Suppressor macrophage (primary cell): ENCODE measurements at regions not wholly inside any gene's neighbourhood (a gene's known extent, or its start where the extent isn't known, plus 50 kb on each side); places are given as distances from the start of the nearest gene placed in this dataset.

ENCODE experiments used
- DNase-seq, 4 experiments: peaks; one replicate each; pipeline ENCODE4 v3.0.0-alpha.2; 2020 to 2022

DNA sequence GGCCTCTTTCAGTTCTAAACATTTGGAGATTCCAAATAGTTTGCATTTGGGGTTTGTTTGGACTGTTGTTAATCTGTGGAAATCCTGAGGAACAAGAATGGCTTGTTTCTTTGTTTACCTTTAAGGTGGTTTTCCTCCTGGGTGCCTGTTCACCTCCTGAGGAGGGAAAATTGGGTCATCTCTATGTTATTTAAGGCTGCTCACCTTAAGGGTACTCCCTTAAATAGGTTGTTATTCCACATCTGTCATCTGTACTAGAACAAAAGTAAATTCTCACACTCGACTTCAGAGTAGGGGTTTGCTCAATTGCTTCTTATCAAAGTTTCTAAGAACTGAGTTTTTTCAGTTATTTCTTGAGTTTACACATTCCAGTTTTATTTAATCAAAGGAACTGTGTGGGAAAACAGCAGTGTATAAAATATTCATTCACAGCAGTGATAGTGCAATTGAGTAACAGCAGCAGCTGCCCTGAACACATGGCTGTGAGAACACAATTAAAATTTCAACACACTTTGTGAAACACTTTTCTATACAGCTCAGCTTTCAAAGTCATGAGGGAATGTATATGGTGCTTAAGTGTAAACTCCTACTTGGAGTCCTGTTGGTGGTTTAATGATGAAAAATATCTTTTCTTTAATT lies 238.5 kb upstream of the PGRMC2 start:
- peak; percentile 50 to 80 (median 64) for DNase-seq

DNA sequence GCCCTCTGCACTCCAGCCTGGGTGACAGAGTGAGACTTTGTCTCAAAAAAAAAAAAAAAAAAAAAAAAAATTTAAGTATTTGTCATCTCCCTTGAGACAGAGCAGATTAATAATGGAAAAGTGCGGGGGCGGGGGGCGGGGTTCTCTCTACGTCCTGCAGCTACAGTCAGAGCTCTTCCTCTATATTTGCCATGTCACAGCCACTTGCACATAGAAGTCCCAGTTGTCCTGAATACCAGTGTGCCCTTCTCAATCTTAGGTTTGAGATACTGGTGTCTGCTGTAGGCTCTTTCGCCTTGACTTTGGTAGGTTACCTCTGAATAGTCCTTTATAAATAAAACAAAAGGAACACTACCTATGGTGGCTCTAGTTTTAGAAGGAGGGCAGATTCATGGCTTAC lies 237.8 kb upstream of the PGRMC2 start:
- peak; percentile 67 to 83 (median 72) for DNase-seq

DNA sequence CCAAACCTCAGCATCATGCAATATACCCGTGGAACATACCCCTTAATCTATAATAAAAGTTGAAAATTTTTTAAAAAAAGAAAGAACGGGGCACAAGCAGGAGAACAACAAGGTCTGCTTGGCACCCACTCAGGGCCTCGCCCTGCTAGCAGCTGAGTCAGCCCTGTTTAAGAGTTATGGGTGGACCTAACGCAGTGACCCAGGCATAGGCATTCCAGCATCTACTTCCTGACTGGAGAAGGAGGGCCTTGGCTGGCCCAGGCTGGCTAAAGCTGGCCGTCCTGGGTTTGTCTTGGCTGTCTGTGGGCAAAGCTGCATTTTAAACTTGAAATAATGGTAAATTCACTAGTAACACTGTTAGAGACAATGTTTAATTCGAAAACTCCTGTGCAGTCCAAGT lies 236.7 kb upstream of the PGRMC2 start:
- peak in 1 of 4 experiments; percentile 15 for DNase-seq

DNA sequence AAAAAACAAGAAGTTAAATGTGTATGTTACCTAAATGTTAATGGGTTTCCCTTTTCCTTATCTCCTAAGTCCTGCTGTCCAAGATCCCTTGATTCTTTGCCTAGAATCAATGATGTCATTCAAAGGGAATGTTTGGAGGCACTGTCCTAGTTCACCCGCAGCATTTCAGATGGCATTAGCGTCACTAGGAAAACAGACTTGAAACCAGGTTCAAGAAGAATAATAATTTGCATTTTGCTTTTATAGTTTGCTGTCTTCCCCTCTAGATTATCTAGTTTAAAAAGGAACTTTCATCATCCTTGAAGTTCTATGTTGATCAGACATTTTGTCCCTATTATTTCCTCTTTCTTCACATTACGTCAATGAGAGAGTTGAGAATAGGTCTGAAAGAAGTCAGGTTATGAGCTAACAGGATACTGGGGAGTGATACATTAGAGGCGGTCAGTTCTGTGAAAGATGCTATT lies 234.1 kb upstream of the PGRMC2 start:
- DNase-seq = peak in 2 of 4 experiments; percentile 41 to 72

DNA sequence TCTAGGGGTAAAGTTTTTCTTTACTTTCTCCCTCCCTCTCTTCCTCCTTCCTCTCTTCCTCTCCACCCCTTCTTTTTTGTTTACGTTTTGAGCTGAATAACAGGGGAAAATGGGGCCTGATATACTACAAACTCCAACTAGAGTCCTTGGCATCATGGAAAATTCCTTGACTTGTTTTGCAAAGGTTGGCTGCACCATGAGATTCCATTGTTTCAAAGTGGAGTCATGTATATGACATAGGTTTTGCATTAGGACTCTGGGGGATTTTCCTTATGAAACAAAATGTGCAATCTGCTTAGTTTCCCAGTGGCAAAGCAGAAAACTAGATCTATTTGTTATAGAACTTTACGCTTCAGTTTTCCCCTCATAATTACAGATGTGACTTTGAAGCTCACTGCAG lies 233.5 kb upstream of the PGRMC2 start:
- DNase-seq = no peak

DNA sequence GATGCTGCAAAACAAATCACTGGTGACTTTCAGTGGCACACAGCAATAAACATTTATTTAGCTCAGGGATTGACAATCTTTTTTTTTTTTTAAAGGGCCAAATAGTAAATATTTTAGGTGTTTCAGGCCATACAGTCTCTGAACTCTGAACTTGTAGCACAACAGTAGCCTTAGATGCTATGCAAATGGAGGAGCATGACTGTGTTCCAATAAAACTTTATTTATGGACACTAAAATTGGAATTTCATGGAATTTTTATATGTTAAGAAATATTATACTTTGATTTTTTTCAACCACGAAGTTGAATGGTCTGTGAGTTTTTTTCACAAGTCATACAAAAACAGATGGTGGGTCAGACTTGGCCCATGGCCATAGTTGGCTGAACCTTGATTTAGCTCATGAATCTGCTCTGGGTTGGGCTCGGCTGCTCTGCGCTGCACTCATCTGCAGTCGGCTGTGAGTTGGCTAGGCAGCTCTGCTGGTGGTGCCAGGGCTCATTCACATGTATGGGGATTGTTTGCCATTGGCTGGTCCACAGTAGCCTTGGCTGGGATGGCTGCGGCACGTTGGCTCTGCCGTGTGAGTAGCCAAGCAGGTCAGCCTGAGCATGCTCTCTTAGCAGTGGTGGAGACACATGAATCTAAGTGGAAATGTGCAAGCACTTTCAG lies 231.7 kb upstream of the PGRMC2 start:
- DNase-seq = no peak

DNA sequence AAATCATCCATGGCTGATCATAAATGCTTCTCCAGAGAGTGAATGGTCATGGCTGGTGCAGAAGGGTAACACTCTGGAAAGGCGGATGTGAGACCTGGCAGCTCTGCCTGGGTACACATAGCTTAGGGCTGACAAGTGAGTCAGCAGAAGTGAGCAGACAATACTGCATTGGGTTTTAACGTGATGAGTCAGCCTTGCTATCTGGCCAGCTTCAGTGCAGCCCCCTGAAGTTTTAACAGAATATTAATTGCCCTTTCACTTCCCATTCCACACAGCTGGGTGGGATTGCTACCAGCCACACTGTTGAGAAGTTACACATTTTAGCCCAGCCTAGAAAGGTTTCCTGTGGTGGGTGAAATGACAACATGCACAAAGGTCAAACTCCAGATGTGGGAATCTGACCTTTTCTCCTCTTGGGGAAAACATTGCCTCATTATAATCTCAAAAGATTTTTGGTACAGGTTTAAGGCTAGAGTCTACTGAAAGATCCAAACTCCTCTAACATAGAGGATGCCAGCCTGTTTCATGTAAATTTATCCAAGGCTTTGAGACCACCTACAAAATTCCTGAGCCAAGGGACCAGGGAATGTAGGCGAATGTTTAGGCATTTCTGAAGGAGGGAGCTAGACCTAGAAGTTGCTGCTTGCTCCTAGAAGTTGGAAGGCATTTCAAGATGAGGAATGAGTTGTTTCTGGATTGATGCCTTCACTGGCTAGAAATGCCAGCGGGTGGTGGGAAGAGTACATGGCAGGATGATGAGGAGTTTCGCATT lies 230.3 kb upstream of the PGRMC2 start:
- DNase-seq = peak; percentile 74 to 93 (median 80)

DNA sequence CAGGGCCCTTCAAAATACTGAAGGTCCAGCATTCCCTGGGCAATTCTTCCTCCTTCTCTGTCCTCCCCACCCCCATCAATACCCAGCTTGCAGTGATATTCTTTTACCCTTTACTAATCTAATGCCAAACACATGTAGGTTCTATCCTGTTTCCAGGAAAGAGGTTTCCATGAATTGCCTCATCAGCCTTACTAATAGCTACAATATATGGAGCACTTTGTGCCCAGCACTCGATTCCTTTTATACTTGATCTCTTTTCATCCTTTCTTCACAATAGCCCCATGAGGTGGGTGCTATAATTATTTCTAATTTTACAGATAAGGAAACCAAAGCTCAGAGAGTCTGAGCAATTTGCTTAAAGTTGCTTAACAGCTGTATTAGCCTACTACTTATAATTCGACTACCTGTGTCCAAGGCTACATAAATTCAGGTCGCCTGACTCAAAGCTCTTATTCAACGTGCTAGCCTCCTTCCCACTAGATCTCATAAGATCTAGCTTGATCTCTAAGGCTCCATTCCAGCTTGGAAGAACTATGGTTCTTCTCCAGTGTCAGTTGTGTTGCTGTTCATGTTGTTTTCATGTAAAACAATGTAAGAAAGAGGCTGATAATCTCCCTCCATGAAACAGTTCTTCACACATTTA lies 229.6 kb upstream of the PGRMC2 start:
- no peak for DNase-seq

DNA sequence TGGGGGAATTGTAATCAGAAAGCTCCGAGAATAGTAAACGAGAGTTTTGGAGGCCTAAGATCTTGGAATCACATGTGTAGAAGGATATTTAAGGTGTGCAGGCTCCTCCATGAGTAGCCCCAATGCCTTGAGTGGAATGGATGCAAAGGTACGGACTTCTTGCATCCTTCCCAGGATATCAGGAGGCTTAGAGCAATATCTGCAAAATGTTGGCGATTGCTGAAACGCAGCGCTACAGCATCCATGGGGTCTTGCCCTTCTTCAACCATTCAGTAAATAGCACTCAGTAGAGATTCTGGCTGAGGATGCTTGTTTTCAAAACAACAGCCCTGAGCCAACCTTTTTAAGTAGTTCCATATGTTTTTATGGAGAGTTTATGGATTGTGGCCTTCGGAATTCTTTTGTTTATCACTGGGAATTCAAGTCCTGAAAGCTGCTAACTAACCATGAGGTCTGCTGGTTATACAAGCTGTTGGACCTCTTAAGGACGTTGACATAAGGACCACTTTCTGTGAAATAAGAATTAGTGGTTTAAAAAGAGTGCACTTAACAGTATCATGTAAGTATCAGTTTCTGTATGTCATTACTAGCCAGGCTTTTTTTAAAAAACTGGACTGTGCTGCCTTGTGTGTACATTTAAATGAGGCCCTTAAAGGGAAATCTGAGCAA lies 228.8 kb upstream of the PGRMC2 start:
- no peak for DNase-seq

DNA sequence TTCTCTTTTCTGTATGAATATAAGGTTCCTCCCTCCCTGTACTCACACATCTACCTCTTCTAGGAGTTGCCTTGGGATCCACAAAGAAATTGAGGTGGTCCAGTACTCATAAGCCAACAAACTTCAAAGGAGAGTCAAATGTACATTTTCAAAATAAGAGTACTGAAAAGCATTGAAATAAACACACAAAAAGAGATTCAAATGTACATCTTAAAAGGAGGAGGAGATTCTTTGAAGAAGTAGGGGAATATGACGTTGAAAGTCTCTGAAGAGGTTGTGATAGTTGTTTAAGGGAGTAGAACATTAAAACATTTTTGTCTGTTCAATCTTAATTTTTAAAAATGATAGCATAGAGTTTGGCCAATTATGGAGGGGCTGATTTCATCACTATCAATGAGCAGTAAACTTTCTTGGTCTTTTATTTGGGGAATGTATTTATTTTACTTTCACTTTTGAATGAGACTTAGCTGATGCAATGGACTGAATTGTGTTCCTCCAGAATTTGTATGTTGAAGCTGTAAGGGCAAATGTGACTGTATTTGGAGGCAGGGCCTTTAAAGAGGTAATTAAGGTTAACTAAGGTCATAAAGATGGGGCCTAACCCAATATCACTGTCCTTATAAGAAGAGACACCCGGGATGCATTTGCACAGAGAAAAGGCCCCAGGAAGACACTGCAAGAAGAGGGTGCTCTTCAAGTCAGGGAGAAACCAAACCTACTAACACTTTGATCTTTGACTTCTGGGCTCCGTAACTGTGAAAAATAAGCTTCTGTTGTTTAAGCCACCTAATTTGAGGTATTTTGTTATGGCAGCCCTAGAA lies 226.3 kb upstream of the PGRMC2 start:
- DNase-seq = peak in 2 of 4 experiments; percentile 29 to 35

DNA sequence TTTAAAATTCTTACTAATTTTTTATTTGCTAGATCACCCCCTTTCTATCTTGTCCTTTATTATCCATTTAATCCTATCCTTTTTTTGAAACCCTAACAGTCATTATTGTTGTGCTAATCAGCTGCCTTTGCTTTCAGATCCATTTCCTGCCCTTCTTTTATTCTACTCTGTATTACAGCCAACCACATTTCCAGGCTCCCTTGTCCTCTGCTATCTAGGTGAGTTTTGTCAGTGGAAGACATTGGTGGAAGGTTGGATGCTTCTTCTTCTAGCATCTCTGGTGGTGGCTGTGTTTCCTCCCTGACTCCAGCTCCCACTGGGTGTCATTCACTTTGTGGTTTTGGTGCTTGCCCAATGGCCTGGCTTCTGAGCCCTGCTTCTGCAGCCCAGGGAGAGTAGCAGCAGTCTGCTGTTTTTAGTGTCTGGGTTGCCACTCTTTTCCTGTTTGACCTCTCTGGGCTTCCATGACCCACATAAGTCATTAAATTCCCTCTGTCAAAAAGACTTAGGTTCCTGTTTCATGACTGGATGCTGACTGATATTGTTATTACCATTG lies 225.2 kb upstream of the PGRMC2 start:
- peak; percentile 44 to 71 (median 66) for DNase-seq

DNA sequence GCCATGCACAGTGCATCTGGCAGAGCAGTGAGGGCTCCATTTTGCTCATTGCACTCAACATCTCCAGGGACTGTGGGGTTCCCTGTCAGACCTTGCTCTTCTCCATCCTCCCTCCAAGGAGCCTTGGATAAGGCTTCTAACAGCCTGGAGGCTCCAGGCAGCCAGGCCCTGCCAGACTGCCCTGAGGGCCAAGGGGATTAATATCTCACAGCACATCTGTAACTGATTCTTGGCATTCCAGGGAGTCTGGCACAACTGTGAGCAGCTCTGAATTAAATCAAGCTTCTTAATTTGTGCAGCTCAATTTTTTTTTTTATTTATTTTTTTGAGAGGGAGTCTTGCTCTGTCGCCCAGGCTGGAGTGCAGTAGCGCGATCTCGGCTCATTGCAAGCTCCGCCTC lies 224.5 kb upstream of the PGRMC2 start:
- no peak for DNase-seq

DNA sequence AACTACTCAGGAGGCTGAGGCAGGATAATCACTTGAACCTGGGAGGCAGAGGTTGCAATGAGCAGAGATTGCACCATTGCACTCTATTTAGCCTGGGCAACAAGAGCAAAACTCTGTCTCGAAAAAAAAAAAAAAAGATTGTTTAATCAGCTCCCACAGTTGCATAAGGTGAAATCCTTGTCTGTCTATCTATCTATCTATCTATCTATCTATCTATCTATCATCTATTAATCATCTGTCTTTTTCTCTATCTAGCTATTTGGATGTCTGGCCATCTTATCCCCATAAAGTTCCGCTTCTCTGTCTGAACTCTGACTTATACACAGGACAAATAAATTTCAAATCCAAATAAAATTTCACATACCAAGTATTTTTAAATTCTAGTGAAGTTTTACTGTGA lies 223.2 kb upstream of the PGRMC2 start:
- DNase-seq = no peak

DNA sequence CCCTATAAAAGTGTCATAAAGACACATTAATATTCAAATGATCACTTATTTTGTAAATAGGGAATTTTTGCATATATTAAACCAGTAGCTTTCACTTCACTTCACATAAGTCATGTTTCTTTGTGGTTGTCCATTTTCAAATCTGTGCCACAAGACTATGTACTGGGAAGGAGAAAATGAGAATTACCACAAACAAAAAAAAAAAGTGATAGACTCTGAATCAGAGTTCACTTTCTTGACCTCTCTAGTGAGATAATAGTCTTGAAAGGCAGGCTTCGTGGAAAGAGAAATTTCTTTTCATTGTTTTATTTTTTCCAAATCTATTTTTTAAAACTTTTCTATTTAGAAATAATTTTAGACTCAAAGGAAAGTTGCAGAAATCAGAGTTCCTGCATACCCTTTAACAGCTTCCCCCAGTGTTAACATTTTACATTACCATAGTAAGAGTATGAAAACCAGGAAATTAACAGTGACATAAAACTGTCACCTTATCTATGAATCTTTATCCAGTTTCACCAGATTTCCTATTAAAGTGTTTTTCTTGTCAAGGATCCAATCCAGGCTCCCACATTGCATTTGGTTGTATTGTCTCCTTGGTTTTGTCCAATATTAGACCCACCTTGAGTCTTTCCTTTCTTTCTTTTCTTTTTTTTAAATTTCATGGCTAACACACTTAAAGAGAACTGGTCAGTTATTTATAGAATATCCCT lies 215.4 kb upstream of the PGRMC2 start:
- no peak for DNase-seq

DNA sequence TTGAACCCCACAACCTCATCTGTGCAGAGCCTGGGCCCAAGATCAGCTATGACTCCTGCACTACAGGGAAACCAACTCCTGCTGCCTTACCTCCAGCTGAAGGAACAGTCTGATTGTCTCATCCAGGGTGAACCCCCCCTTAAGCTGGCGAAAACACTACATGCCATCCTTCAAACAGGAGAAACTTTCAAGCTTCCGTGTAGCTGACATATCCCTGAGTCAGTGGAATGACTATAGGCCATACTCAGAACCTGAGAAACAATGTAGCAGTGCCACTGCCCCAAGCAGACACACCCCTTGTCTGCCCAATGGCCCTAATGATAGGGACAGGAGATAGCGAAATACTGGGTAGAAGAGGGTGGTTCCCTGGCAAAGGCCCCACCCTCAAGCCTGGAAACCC lies 213.6 kb upstream of the PGRMC2 start:
- DNase-seq = no peak

DNA sequence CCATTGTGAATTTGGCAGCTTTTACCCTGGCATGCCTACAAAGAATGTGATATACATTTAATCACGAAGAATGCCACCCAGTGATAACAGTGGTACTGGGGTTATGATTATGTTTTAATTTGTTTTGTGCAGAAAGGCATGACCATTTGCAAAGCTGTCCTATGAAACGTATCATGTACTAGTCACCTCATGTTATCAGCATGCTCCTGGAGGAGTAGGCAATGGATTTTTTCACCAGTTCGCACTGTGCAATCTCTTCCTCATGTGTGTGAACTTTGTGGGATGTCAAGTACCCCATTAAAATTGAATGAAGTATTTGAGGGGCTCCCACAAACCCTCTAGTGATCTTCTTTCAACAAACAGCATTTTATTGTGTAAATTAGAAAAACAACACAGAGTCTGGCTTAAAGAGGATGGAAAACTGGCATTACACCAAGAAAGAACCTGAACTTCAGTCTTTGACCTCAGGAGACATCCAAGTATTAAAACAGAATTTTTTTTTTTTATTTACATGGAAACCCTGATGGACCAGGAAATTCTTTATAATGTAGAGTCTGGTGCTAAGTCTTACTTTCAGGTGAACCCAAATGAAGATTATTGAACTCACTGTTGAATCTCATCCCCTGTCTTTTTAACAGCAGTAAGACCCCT lies 200.6 kb upstream of the PGRMC2 start:
- DNase-seq = no peak

DNA sequence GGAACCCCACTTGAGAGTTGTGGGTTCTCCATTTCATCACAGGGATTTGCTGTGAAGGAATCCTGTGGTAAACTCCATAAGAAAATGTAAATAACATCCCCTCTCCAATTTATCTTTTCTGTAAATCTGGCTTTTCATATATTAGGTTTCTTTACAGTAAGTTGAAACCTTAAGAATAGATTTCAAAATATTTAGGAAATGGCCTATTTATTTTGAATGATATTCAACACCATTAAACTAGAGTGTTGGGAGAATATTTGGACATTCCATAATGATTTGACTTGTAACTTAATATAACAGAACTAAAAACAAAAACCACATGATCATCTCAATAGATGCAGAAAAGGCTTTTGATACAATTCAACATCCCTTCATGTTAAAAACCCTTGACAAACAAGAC lies 197.3 kb upstream of the PGRMC2 start:
- DNase-seq = no peak

DNA sequence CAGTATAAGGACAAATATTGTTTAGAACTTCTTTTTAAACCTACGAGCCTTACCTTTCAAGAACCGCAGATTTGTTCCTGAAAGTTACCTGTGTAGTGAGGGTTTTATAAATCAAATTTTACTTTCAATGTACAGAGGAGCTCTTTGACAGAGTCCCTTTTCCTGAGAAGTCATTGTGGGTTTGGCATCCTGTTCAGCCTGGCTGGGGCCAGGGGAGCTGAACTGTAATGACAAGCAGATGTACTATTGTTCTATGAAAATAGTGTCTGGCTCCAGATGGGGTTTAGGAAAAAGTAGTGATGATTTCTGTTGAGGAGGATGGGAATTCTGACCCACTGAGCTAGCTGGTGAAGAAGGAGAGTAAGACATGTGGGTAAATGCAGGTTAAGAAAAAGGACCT lies 196.2 kb upstream of the PGRMC2 start:
- DNase-seq = no peak

DNA sequence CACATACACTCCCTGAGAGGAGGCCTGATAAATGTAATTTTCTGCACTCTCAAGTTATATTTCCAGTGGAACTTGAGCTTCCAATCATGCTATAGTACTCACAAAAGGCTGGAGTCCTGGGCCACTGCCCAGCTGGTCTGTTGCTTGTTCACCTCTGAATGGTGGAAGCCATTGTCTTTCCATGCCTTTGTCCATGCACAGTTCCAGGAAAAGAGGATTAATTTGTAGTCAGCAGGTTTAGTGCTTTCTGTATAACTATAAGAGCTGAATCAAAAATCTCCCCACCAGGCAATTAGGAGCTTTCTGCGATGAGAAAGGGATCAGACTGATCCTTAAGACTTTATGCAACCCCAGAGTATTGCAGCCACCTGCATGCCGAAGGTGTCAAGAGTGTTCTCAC lies 195.4 kb upstream of the PGRMC2 start:
- DNase-seq = no peak
